Suprapubic skin (tissue), 4 donors: ENCODE measurements at regions not wholly inside any gene's neighbourhood (a gene's known extent, or its start where the extent isn't known, plus 50 kb on each side); places are given as distances from the start of the nearest gene placed in this dataset.
"Not testable (repeated sequence)": the region's sequence is repeated elsewhere in the genome, so short reads cannot be mapped to it uniquely, and the experiment has no call there.

Experiments used
- DNase-seq, 2 donors: peaks; one replicate each; pipeline ENCODE4 v3.0.0-alpha.2; 2019; ENCODE audit warnings: low spot score in 2 of 2
- H3K27ac ChIP-seq: fragments of 200-600 bp; sonication (generic); one replicate; pipeline ENCODE4 v1.5.1; 2019
- H3K27me3 ChIP-seq: fragments of 200-600 bp; sonication (generic); one replicate; pipeline ENCODE4 v1.5.1; 2019
- H3K36me3 ChIP-seq: fragments of 200-600 bp; sonication (generic); one replicate; pipeline ENCODE4 v1.5.1; 2019
- H3K4me1 ChIP-seq: fragments of 200-600 bp; sonication (generic); one replicate; pipeline ENCODE4 v1.5.1; 2019
- H3K4me3 ChIP-seq: fragments of 200-600 bp; sonication (generic); one replicate; pipeline ENCODE4 v1.5.1; 2019; ENCODE audit warnings: mild to moderate bottlenecking
- H3K9me3 ChIP-seq: fragments of 200-600 bp; sonication (generic); one replicate; pipeline ENCODE4 v1.5.1; 2019
- EP300 ChIP-seq: sonication (generic); formaldehyde crosslinking; IDR thresholded peaks from one replicate; pipeline ENCODE4 v1.6.1; 2017; ENCODE audit warnings: antibody characterized with exemption
- POLR2A ChIP-seq, 2 donors: fragments of 450-650 bp; IDR thresholded peaks; one replicate each; pipeline ENCODE4 v1.6.1; 2017; ENCODE audit warnings: antibody characterized with exemption in 2 of 2, mild to moderate bottlenecking in 2 of 2, moderate library complexity in 2 of 2
- POLR2AphosphoS5 ChIP-seq, 3 donors: sonication (generic); formaldehyde crosslinking; IDR thresholded peaks; one replicate each; pipeline ENCODE4 v1.6.1; 2017; ENCODE audit warnings: antibody characterized with exemption in 3 of 3
- WGBS: methylation state at CpG from one replicate; pipeline ENCODE4 v1.1.5; 2018; 5-methylcytosine and 5-hydroxymethylcytosine counted together
- TF ChIP-seq, protein P1 (sequence below), 2 donors: fragments of 200-600 bp in 1 of 2; fragments of 450-650 bp in 1 of 2; sonication (generic) in 1 of 2; IDR thresholded peaks; one replicate each; pipeline ENCODE4 v1.5.1; 2016 to 2019; ENCODE audit warnings: antibody characterized with exemption in 2 of 2, mild to moderate bottlenecking in 1 of 2, moderate library complexity in 1 of 2

DNA sequence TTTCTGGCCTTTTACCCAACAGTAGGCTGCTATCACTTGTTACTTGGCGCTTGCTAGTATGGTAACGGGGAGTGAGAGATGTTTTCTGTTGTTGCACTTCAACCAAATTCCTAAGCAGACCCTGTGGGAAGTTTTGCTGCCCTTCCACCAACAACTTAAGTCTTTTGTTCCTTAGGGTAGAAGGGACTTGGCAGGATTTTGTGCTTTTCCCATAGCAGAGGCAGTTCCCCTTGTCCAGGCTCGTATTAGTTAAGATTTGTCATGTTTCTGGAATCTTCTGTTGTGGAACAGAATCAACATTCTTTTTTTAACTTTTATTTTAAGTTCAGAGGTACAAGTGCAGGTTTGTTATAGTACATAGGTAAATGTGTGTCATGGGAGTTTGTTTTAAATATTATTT is 73.2 kb upstream of the SGIP1 start:
- Histone ChIP-seq H3K9me3 (no peaks in the 10 kb centered on the region), H3K27me3 (no peaks in the 10 kb centered on the region), H3K27ac (no peak overlapping the region), H3K4me3 (no peak overlapping the region), H3K4me1 (no peaks in the 10 kb centered on the region), H3K36me3 (no peaks in the 10 kb centered on the region)
- DNase-seq: no peak
- TF ChIP-seq POLR2A (IDR thresholded peaks at IDR 0.05) (no peak), POLR2AphosphoS5 (IDR thresholded peaks at IDR 0.05) (no peak), EP300 (no peak)
- TF ChIP-seq, protein P1, sequence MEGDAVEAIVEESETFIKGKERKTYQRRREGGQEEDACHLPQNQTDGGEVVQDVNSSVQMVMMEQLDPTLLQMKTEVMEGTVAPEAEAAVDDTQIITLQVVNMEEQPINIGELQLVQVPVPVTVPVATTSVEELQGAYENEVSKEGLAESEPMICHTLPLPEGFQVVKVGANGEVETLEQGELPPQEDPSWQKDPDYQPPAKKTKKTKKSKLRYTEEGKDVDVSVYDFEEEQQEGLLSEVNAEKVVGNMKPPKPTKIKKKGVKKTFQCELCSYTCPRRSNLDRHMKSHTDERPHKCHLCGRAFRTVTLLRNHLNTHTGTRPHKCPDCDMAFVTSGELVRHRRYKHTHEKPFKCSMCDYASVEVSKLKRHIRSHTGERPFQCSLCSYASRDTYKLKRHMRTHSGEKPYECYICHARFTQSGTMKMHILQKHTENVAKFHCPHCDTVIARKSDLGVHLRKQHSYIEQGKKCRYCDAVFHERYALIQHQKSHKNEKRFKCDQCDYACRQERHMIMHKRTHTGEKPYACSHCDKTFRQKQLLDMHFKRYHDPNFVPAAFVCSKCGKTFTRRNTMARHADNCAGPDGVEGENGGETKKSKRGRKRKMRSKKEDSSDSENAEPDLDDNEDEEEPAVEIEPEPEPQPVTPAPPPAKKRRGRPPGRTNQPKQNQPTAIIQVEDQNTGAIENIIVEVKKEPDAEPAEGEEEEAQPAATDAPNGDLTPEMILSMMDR (IDR thresholded peaks at IDR 0.05): no peak
- WGBS: 62% methylated on average over 3 of the region's 3 CpGs

GRCh38 chr1:66462313-66462712 is 71.6 kb upstream of the SGIP1 start:
- Histone ChIP-seq H3K4me3 (no peak overlapping the region), H3K27ac (no peak overlapping the region), H3K9me3 (no peaks in the 10 kb centered on the region), H3K4me1 (no peaks in the 10 kb centered on the region), H3K27me3 (no peaks in the 10 kb centered on the region), H3K36me3 (no peaks in the 10 kb centered on the region)
- WGBS: 91% methylated on average over 2 of the region's 2 CpGs
- DNase-seq: no peak
- TF ChIP-seq POLR2A (IDR thresholded peaks at IDR 0.05) (no peak), EP300 (no peak), POLR2AphosphoS5 (IDR thresholded peaks at IDR 0.05) (no peak)
- TF ChIP-seq, protein P1 (IDR thresholded peaks at IDR 0.05): no peak

DNA sequence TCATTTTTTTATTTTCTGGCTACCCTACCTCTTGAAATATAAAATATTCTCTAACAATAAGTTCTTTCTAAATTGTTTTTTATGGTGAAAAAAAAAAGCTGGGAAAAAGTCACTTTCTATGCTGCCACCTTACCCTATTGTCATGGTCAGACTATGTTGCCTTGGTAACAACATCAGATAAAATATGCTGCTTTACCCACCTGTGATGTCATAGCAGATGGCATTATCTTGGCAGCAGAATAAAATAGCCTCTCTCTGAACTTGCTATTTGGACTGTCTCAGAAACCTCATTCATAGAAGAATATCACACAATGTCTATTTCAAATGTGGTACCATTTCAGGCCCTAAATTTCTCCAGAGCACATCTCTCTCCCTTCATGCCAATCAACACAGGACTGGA is 69.6 kb upstream of the SGIP1 start:
- H3K27ac ChIP-seq: no peak overlapping the region
- TF ChIP-seq POLR2A (IDR thresholded peaks at IDR 0.05) (no peak), EP300 (no peak), POLR2AphosphoS5 (IDR thresholded peaks at IDR 0.05) (no peak)
- TF ChIP-seq, protein P1 (IDR thresholded peaks at IDR 0.05): no peak

DNA sequence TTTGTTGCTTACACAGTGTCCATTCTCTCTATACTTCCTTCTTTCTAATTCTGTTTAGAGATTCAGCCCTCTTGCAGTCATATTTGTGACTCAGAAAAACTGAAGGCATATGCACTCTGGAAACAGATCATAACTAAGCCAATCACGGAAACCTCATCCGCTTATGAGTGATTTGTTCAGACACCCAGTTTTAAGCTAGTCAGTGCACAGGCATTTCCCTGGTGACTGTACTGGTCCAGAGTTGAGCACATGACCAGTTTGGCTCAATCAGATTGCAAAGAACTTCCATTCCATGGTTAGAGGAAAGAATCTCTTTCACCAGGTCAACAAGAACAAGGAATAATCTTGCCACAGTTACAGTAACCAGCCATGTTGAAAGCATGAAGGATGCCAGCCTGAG is 69.2 kb upstream of the SGIP1 start:
- TF ChIP-seq EP300 (no peak), POLR2A (IDR thresholded peaks at IDR 0.05) (no peak), POLR2AphosphoS5 (IDR thresholded peaks at IDR 0.05) (no peak)
- TF ChIP-seq, protein P1 (IDR thresholded peaks at IDR 0.05): no peak

More for the DNA sequence above, 69.6 kb upstream of the SGIP1 start:
- Histone ChIP-seq H3K4me1 (no peaks in the 10 kb centered on the region), H3K36me3 (no peaks in the 10 kb centered on the region), H3K27me3 (no peaks in the 10 kb centered on the region), H3K4me3 (no peak overlapping the region), H3K9me3 (no peaks in the 10 kb centered on the region)
- no peak for DNase-seq

GRCh38 chr1:66466695-66467094 is 67.3 kb upstream of the SGIP1 start:
- not testable (repeated sequence) for H3K27ac ChIP-seq, H3K27me3 ChIP-seq, H3K4me1 ChIP-seq, H3K36me3 ChIP-seq, H3K9me3 ChIP-seq, DNase-seq, H3K4me3 ChIP-seq
- WGBS: 54% methylated on average over 2 of the region's 2 CpGs

More for the DNA sequence above, 69.2 kb upstream of the SGIP1 start:
- no peak overlapping the region for H3K4me3 ChIP-seq
- no peaks in the 10 kb centered on the region for H3K4me1 ChIP-seq
- DNase-seq: no peak
- no peaks in the 10 kb centered on the region for H3K36me3 ChIP-seq
- H3K27me3 ChIP-seq: no peaks in the 10 kb centered on the region
- 39% methylated on average over 2 of the region's 2 CpGs for WGBS
- no peaks in the 10 kb centered on the region for H3K9me3 ChIP-seq
- no peak overlapping the region for H3K27ac ChIP-seq

DNA sequence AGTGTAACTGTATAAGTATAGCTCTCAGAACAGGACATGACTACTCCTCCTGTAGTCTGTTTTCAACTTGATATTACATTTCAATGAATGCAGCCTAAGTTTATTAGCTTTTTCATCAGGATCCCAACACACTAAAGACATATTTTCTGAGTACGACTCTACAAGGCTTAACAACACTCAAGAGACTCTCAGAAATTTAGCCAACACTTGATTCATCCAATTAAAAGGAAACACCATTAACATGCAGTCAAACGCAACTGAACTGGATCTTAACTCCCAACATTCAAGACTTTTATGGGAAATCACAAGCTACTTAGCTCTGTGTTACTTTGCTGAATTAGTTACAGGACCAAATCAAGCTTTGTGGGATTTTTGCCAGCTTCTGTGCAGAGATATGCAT is 65.2 kb upstream of the SGIP1 start:
- Histone ChIP-seq H3K9me3 (no peaks in the 10 kb centered on the region), H3K27me3 (no peaks in the 10 kb centered on the region), H3K36me3 (no peaks in the 10 kb centered on the region), H3K27ac (no peak overlapping the region), H3K4me1 (no peaks in the 10 kb centered on the region), H3K4me3 (no peak overlapping the region)
- DNase-seq: no peak
- WGBS: 52% methylated on average over 2 of the region's 2 CpGs
- TF ChIP-seq, protein P1 (IDR thresholded peaks at IDR 0.05): no peak
- TF ChIP-seq POLR2AphosphoS5 (IDR thresholded peaks at IDR 0.05): no peak
- no peak for TF ChIP-seq POLR2A (IDR thresholded peaks at IDR 0.05)
- TF ChIP-seq EP300: no peak
